ENCODE measurements at regions not wholly inside any gene's neighbourhood (a gene's known extent, or its start where the extent isn't known, plus 50 kb on each side); places are given as distances from the start of the nearest gene placed in this dataset.

DNA sequence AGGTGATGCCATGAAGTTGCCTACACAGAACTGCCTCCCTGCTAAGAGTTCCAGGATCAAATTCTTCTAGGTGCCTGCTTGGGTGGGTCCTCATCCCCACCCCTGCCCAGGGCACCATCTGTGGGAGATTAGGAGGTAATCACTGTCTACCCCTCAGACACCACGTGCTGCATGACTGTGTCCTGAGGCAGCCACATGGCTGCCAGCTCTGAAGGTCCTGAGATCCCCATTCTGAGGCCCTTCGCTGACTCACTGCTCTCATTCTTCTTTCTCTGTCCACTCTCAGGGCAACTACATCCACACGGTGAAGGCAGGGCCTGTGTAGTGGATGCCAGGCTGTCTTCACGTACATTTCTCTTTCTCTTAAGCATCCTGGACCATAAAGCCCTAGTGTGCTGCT, 222.9 kb upstream of the ANKRD55 start:
- Histone ChIP-seq H3K27me3 (no peaks in the 10 kb centered on the region), H3K36me3 (no peaks in the 10 kb centered on the region), H3K9me3 (no peaks in the 10 kb centered on the region), H3K4me3 (no peak overlapping the region), H3K4me1 (peaks cover 0 to 6% (median 0%) of the 10 kb centered on the region in 3 donors), H3K27ac (no peak overlapping the region)
- WGBS, 2 donors = 84 to 88% methylated on average over 4 of the region's 4 CpGs
- intact Hi-C loops (cut with DNase I) = no loop called here
- FAIRE-seq (no peak), DNase-seq (no peak), ATAC-seq (no peak)
- TF ChIP-seq, protein P1, sequence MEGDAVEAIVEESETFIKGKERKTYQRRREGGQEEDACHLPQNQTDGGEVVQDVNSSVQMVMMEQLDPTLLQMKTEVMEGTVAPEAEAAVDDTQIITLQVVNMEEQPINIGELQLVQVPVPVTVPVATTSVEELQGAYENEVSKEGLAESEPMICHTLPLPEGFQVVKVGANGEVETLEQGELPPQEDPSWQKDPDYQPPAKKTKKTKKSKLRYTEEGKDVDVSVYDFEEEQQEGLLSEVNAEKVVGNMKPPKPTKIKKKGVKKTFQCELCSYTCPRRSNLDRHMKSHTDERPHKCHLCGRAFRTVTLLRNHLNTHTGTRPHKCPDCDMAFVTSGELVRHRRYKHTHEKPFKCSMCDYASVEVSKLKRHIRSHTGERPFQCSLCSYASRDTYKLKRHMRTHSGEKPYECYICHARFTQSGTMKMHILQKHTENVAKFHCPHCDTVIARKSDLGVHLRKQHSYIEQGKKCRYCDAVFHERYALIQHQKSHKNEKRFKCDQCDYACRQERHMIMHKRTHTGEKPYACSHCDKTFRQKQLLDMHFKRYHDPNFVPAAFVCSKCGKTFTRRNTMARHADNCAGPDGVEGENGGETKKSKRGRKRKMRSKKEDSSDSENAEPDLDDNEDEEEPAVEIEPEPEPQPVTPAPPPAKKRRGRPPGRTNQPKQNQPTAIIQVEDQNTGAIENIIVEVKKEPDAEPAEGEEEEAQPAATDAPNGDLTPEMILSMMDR (IDR thresholded peaks at IDR 0.05) = no peak

DNA sequence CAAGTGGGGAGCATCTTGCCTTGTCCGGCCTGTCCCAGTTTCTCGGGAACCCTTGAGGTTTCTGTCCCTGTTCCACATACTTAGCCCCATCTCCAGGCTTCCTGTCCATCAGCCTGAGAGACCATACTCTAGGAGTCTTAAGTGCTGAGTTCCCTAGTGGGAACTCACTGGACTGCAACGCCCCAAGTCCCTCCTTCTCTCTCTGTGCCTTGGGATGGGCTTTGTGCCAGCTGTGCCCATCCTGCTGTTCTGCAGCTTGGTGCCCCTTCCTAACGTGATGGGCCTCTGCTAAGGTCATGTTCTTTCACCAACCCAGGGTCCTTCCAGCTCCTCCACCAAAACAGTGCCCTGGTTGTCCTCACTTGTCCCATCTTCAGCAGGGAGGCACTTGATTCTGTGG, 222.3 kb upstream of the ANKRD55 start:
- DNase-seq = no peak

DNA sequence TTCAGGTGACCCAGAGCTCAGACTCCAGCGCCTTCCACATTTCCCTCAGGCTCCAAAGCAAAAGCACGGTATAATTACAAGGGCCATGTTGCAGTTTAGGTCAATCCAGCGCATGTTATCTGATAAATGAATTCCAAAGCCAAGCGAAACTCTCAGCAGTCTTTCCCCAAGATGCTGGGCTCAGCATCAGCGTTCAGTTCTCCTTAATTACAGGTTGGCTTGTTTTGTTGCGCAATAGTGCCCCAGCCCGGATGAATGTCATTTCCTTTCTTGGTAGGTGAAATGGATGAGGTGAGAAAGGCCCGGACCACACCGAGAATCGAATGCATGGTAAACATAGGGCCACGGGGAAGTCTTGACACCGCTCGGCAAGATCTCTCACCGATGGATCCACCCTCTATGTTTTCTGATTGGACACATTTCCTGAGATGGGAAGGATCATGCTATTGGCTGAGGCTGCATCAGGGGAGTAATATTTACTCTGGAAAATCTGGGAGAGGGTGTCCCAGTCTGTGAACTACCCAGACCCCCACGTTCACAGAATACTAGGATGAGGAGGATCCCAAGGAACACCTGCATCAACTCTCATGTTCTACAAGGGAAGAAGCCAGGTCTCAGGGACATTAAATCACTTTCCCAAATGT, 221.2 kb upstream of the ANKRD55 start:
- ATAC-seq (no peak), FAIRE-seq (no peak), DNase-seq (no peak)
- Histone ChIP-seq H3K36me3 (no peaks in the 10 kb centered on the region), H3K27ac (no peak overlapping the region), H3K4me1 (no peaks in the 10 kb centered on the region), H3K27me3 (no peaks in the 10 kb centered on the region), H3K4me3 (no peak overlapping the region), H3K9me3 (no peaks in the 10 kb centered on the region)
- intact Hi-C loops (cut with DNase I) = no loop called here
- 87 to 89% methylated on average over 15 of the region's 15 CpGs for WGBS, 2 donors
- TF ChIP-seq, protein P1 (IDR thresholded peaks at IDR 0.05) = no peak

More for the DNA sequence above, 222.3 kb upstream of the ANKRD55 start:
- Histone ChIP-seq H3K4me1 (peaks cover 0 to 6% (median 0%) of the 10 kb centered on the region in 3 donors), H3K9me3 (no peaks in the 10 kb centered on the region), H3K36me3 (no peaks in the 10 kb centered on the region), H3K27me3 (no peaks in the 10 kb centered on the region), H3K4me3 (no peak overlapping the region), H3K27ac (no peak overlapping the region)
- no peak for FAIRE-seq
- no peak for ATAC-seq
- intact Hi-C loops (cut with DNase I) = no loop called here
- 89 to 98% methylated on average over 4 of the region's 4 CpGs for WGBS, 2 donors
- TF ChIP-seq, protein P1 (IDR thresholded peaks at IDR 0.05) = no peak

DNA sequence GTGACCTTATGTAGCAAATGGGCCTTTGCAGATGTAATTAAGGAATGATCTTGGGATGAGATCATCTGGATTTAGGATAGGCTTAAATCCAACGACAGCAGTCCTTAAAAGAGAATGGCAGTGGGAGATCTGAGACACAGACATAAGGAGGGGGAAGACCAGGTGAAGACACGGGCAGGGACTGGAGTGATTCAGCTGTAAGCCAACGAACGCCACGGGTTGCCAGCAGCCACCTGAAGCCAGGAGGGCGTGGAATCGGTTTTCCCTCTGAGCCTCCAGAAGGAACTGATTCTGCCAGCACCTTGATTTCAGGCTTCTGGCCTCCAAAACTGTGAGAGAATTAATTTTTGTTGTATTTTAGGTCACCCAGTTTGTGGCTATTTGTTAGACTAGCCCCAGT, 218.6 kb upstream of the ANKRD55 start:
- Histone ChIP-seq H3K27ac (peak overlapping the region in 2 of 4 donors; percentile 50 to 67), H3K4me3 (no peak overlapping the region), H3K36me3 (no peaks in the 10 kb centered on the region), H3K9me3 (no peaks in the 10 kb centered on the region), H3K27me3 (no peaks in the 10 kb centered on the region), H3K4me1 (no peaks in the 10 kb centered on the region)
- intact Hi-C loops (cut with DNase I) = no loop called here
- DNase-seq (no peak), FAIRE-seq (no peak), ATAC-seq (no peak)
- TF ChIP-seq, protein P1 (IDR thresholded peaks at IDR 0.05) = no peak
- 82 to 83% methylated on average over 7 of the region's 7 CpGs for WGBS, 2 donors

DNA sequence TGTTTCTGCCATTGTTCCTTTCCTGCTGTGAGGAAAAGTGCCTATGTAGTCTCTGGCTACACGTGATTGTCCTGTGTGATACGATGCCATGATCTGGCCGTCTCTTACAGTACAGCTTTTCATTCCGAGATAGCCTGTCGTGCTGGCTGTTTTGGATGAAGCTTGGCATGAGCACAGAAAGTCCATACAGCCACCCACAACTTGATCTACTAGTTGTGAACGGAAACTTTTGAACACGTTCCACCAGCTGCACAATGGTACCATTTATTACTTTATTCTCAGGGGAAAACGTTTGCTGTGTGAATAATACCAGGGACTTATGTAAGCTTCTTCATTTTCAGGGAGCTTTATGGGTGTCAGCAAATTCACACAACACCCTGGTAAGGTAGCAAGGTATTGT, 217.6 kb upstream of the ANKRD55 start:
- Histone ChIP-seq H3K27me3 (no peaks in the 10 kb centered on the region), H3K9me3 (no peaks in the 10 kb centered on the region), H3K4me3 (no peak overlapping the region), H3K36me3 (no peaks in the 10 kb centered on the region), H3K4me1 (no peaks in the 10 kb centered on the region), H3K27ac (peak overlapping the region in 2 of 4 donors; percentile 50 to 67)
- FAIRE-seq (no peak), DNase-seq (peak in 2 of 6 donors; percentile 13 to 16), ATAC-seq (peak; percentile 11 to 74 (median 66))
- WGBS, 2 donors = 53 to 55% methylated on average over 8 of the region's 8 CpGs
- intact Hi-C loops (cut with DNase I) = no loop called here
- TF ChIP-seq, protein P1 (IDR thresholded peaks at IDR 0.05) = no peak
